Activated B cell treated with CpG ODN at 0.5 μM for 24 hours (primary cell): ENCODE measurements at regions not wholly inside any gene's neighbourhood (a gene's known extent, or its start where the extent isn't known, plus 50 kb on each side); places are given as distances from the start of the nearest gene placed in this dataset.

ENCODE experiments used
- ATAC-seq: fragments of 200-7000 bp; cut with Tn5 transposase; one replicate; pipeline ENCODE4 v1.10.0; 2021; ENCODE audit warnings: low read depth, mild to moderate bottlenecking, moderate library complexity
- CTCF ChIA-PET: fragments of 350-600 bp; sonication (Branson Sonifier 250); formaldehyde crosslinking; loops from one replicate; lab custom pipeline; 2021; ENCODE audit warnings: antibody characterized with exemption; lab: Charles Lee
- POLR2A ChIA-PET: fragments of 350-600 bp; sonication (Branson Sonifier 250); formaldehyde crosslinking; loops from one replicate; lab custom pipeline; 2021; ENCODE audit warnings: antibody characterized with exemption; lab: Charles Lee
- DNase-seq: peaks from one replicate; pipeline ENCODE4 v3.0.0; 2022
- H3K27ac Mint-ChIP-seq: one replicate; pipeline ENCODE4 v1.8.0; 2020; ENCODE audit warnings: mixed read lengths
- H3K27me3 Mint-ChIP-seq: one replicate; pipeline ENCODE4 v1.8.0; 2021; ENCODE audit warnings: mixed read lengths
- H3K36me3 Mint-ChIP-seq: one replicate; pipeline ENCODE4 v1.8.0; 2021; ENCODE audit warnings: low read depth, mixed read lengths
- H3K4me1 Mint-ChIP-seq: one replicate; pipeline ENCODE4 v1.8.0; 2021; ENCODE audit warnings: mixed read lengths
- H3K4me3 Mint-ChIP-seq: one replicate; pipeline ENCODE4 v1.8.0; 2020; ENCODE audit warnings: mild to moderate bottlenecking, mixed read lengths
- H3K9me3 Mint-ChIP-seq: one replicate; pipeline ENCODE4 v1.8.0; 2020; ENCODE audit warnings: mixed read lengths
- CTCF ChIP-seq: fragments of 200-600 bp; IDR thresholded peaks from one replicate; pipeline ENCODE4 v1.8.0; 2022; ENCODE audit warnings: antibody characterized with exemption, mild to moderate bottlenecking
- intact Hi-C: fragments of 100-400 bp; cut with micrococcal nuclease; formaldehyde crosslinking; loops from one replicate; pipeline ENCODE4 v1.15.1; 2024

GRCh38 chr9:135230386-135230765 lies 142.9 kb downstream of the OLFM1 start:
- intact Hi-C loops, result no loop called here
- ChIA-PET POLR2A (no interaction called here), CTCF (no interaction called here)
- peaks cover 9% of the 10 kb centered on the region for H3K9me3 Mint-ChIP-seq
- no peaks in the 10 kb centered on the region for H3K36me3 Mint-ChIP-seq
- H3K4me1 Mint-ChIP-seq, result no peaks in the 10 kb centered on the region
- no peak overlapping the region for H3K4me3 Mint-ChIP-seq
- ATAC-seq, result no peak
- H3K27ac Mint-ChIP-seq, result no peak overlapping the region
- no peak for TF ChIP-seq CTCF
- no peak for DNase-seq
- H3K27me3 Mint-ChIP-seq, result peaks cover 1% of the 10 kb centered on the region

GRCh38 chr9:135230817-135231520 lies 143.5 kb downstream of the OLFM1 start:
- H3K9me3 Mint-ChIP-seq, result peaks cover 9% of the 10 kb centered on the region
- H3K4me1 Mint-ChIP-seq, result no peaks in the 10 kb centered on the region
- no peak overlapping the region for H3K27ac Mint-ChIP-seq
- no peak for TF ChIP-seq CTCF
- ChIA-PET CTCF (no interaction called here), POLR2A (no interaction called here)
- H3K4me3 Mint-ChIP-seq, result no peak overlapping the region
- peaks cover 1% of the 10 kb centered on the region for H3K27me3 Mint-ChIP-seq
- ATAC-seq (no peak), DNase-seq (no peak)
- intact Hi-C loops, result no loop called here
- H3K36me3 Mint-ChIP-seq, result no peaks in the 10 kb centered on the region

- intact Hi-C loops, result no loop called here
- no peaks in the 10 kb centered on the region for H3K4me1 Mint-ChIP-seq
- no peak overlapping the region for H3K27ac Mint-ChIP-seq
- DNase-seq (no peak), ATAC-seq (no peak)
- H3K9me3 Mint-ChIP-seq, result peaks cover 1% of the 10 kb centered on the region
- H3K36me3 Mint-ChIP-seq, result no peaks in the 10 kb centered on the region
- H3K27me3 Mint-ChIP-seq, result peaks cover 6% of the 10 kb centered on the region
- no peak for TF ChIP-seq CTCF
- CTCF ChIA-PET, result no interaction called here
- no peak overlapping the region for H3K4me3 Mint-ChIP-seq
- POLR2A ChIA-PET, result interaction anchor here (0.5 kb wide), 1 partner anchor 11 kb away, joined by 4 read pairs; no protein-coding TSS in a partner anchor
Observed at GRCh38 chr9:135239100-135239768, 151.8 kb downstream of the OLFM1 start.

GRCh38 chr9:135239769-135240141 lies 152.3 kb downstream of the OLFM1 start:
- peaks cover 6% of the 10 kb centered on the region for H3K27me3 Mint-ChIP-seq
- ChIA-PET CTCF (no interaction called here), POLR2A (interaction anchor here (0.5 kb wide), 1 partner anchor 11 kb away, joined by 4 read pairs; no protein-coding TSS in a partner anchor)

More at GRCh38 chr9:135239769-135240141, 152.3 kb downstream of the OLFM1 start:
- no peak for ATAC-seq
- intact Hi-C loops, result no loop called here
- Mint-ChIP-seq H3K27ac (no peak overlapping the region), H3K4me1 (no peaks in the 10 kb centered on the region), H3K4me3 (no peak overlapping the region), H3K36me3 (no peaks in the 10 kb centered on the region), H3K9me3 (no peaks in the 10 kb centered on the region)
- no peak for TF ChIP-seq CTCF
- no peak for DNase-seq
